Vagina (tissue), 2 donors: ENCODE measurements at regions not wholly inside any gene's neighbourhood (a gene's known extent, or its start where the extent isn't known, plus 50 kb on each side); places are given as distances from the start of the nearest gene placed in this dataset.

Experiments used
- DNase-seq, 2 donors: peaks; one replicate each; pipeline ENCODE4 v3.0.0-alpha.2; 2017; ENCODE audit errors: extremely low spot score in 2 of 2
- H3K27ac ChIP-seq: fragments of 200-600 bp; sonication (generic); one replicate; pipeline ENCODE4 v1.5.1; 2019
- H3K27me3 ChIP-seq: fragments of 200-600 bp; sonication (generic); one replicate; pipeline ENCODE4 v1.5.1; 2019
- H3K36me3 ChIP-seq, 2 donors: fragments of 200-600 bp; sonication (generic); one replicate each; pipeline ENCODE4 v1.5.1; 2017 to 2019
- H3K4me1 ChIP-seq: fragments of 200-600 bp; sonication (generic); one replicate; pipeline ENCODE4 v1.5.1; 2019
- H3K4me3 ChIP-seq, 2 donors: fragments of 200-600 bp; sonication (generic); 1 replicate in 1 of 2; 2 replicates in 1 of 2; pipeline ENCODE4 v1.5.1; 2016 to 2019
- H3K9me3 ChIP-seq: fragments of 200-600 bp; sonication (generic); one replicate; pipeline ENCODE4 v1.5.1; 2019
- CTCF ChIP-seq, 3 experiments: fragments of 450-650 bp in 2 of 3; fragments of 200-600 bp in 1 of 3; sonication (generic) in 1 of 3; IDR thresholded peaks; one replicate each; pipeline ENCODE4 v1.5.1; 2017 to 2019; ENCODE audit warnings: antibody characterized with exemption in 3 of 3, mild to moderate bottlenecking in 2 of 3, moderate library complexity in 2 of 3
- POLR2A ChIP-seq, 2 donors: fragments of 450-650 bp; IDR thresholded peaks; one replicate each; pipeline ENCODE4 v1.6.1; 2017; ENCODE audit warnings: antibody characterized with exemption in 2 of 2, mild to moderate bottlenecking in 2 of 2, moderate library complexity in 2 of 2
- POLR2AphosphoS5 ChIP-seq, 2 donors: sonication (generic); formaldehyde crosslinking; IDR thresholded peaks; one replicate each; pipeline ENCODE4 v1.9.0; 2017; ENCODE audit warnings: antibody characterized with exemption in 2 of 2, mild to moderate bottlenecking in 2 of 2, low read depth in 1 of 2; ENCODE audit not compliant: insufficient read depth in 1 of 2
- intact Hi-C: fragments of 100-400 bp; cut with DNase I; formaldehyde crosslinking; loops from one replicate; pipeline ENCODE4 v1.15.1; 2023

GRCh38 chr21:26683996-26684395 is 110.9 kb upstream of the CYYR1 start:
- no peaks in the 10 kb centered on the region for H3K4me1 ChIP-seq
- H3K36me3 ChIP-seq = no peaks in the 10 kb centered on the region
- DNase-seq = no peak
- no peak overlapping the region for H3K4me3 ChIP-seq
- H3K9me3 ChIP-seq = no peaks in the 10 kb centered on the region
- H3K27me3 ChIP-seq = no peaks in the 10 kb centered on the region
- TF ChIP-seq POLR2A (IDR thresholded peaks at IDR 0.05) (no peak), CTCF (IDR thresholded peaks at IDR 0.05) (no peak), POLR2AphosphoS5 (IDR thresholded peaks at IDR 0.05; ENCODE audit: insufficient read depth in 1 of 2, low read depth in 1 of 2) (no peak)
- intact Hi-C loops = no loop called here
- no peak overlapping the region for H3K27ac ChIP-seq

DNA sequence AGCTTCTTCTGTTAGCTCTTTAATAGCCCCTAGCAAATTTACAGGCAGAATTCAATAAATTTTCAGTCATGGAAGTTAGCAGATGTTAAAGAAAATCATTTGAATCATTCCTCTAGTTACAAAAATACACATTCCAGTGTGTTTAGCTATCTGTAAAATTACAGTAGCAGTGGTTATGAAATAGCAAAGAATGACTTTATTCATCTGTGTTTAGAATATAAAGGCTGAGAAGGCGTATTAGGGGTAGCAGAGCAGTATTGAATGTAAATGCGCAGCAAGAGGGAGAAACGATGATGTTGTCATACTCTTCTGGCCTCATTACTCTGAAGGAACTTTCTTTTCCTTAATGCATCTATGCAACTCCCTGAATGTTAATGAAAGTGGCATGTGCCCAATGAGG is 106.2 kb upstream of the CYYR1 start:
- intact Hi-C loops = no loop called here
- no peaks in the 10 kb centered on the region for H3K36me3 ChIP-seq
- H3K4me1 ChIP-seq = no peaks in the 10 kb centered on the region
- no peaks in the 10 kb centered on the region for H3K27me3 ChIP-seq
- DNase-seq = no peak
- no peak overlapping the region for H3K4me3 ChIP-seq
- H3K27ac ChIP-seq = no peak overlapping the region
- TF ChIP-seq CTCF (IDR thresholded peaks at IDR 0.05) (no peak), POLR2A (IDR thresholded peaks at IDR 0.05) (no peak), POLR2AphosphoS5 (IDR thresholded peaks at IDR 0.05; ENCODE audit: insufficient read depth in 1 of 2, low read depth in 1 of 2) (no peak)
- H3K9me3 ChIP-seq = no peaks in the 10 kb centered on the region

DNA sequence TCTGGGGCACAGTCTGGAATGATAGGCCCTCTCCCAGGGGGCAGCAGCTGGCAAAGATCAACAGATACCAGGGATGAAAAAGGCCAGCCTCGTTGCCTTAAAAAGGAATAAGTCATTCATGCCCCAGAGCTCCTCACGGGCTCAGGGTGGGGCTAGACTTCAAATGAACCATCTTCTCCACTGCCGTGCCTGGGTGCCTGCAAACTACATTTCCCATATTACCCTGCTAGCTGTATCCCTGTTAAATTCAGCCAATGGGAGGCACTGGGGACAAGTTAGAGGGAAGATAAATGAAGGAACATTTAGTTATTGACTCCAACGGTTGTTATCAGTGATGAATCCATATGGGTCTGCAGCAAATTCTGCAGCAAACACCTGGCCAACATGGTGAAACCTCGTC is 101.2 kb upstream of the CYYR1 start:
- no peaks in the 10 kb centered on the region for H3K27me3 ChIP-seq
- H3K9me3 ChIP-seq = no peaks in the 10 kb centered on the region
- TF ChIP-seq POLR2AphosphoS5 (IDR thresholded peaks at IDR 0.05; ENCODE audit: insufficient read depth in 1 of 2, low read depth in 1 of 2) (no peak), POLR2A (IDR thresholded peaks at IDR 0.05) (no peak), CTCF (IDR thresholded peaks at IDR 0.05) (no peak)
- no peak overlapping the region for H3K4me3 ChIP-seq
- intact Hi-C loops = no loop called here
- DNase-seq = no peak
- H3K4me1 ChIP-seq = no peaks in the 10 kb centered on the region
- H3K36me3 ChIP-seq = no peaks in the 10 kb centered on the region
- no peak overlapping the region for H3K27ac ChIP-seq

DNA sequence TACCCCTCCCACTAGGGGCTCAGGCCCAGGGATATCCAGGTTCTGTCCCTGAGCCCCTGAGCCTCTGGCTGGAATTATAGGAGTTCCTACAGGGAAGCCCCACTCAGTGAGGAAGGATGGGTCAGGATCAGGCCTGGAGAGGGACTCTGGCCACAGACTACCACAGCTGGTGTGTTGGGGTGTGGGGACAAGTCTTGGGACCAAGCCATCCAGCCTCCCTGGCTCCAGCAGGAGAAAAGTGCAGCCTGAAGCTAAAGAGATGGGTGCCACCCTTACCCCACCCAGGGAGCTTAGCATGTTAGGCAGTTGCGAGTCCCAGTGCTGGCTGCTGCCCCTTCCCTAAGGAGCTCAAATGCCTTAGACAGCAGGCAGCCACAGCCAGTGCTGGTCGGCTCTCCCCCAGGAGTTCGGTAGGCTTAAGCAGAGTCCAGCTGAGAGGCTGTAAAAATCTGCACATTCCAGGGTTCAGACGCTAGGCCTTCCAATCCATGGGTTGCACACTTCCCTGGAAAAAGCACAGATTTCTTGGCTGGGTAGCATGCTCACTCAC is 96.2 kb upstream of the CYYR1 start:
- Histone ChIP-seq H3K9me3 (no peaks in the 10 kb centered on the region), H3K27me3 (no peaks in the 10 kb centered on the region), H3K36me3 (no peaks in the 10 kb centered on the region), H3K27ac (no peak overlapping the region), H3K4me3 (no peak overlapping the region), H3K4me1 (no peaks in the 10 kb centered on the region)
- intact Hi-C loops = no loop called here
- no peak for DNase-seq
- TF ChIP-seq POLR2AphosphoS5 (IDR thresholded peaks at IDR 0.05; ENCODE audit: insufficient read depth in 1 of 2, low read depth in 1 of 2) = no peak
- no peak for TF ChIP-seq CTCF (IDR thresholded peaks at IDR 0.05)
- no peak for TF ChIP-seq POLR2A (IDR thresholded peaks at IDR 0.05)

DNA sequence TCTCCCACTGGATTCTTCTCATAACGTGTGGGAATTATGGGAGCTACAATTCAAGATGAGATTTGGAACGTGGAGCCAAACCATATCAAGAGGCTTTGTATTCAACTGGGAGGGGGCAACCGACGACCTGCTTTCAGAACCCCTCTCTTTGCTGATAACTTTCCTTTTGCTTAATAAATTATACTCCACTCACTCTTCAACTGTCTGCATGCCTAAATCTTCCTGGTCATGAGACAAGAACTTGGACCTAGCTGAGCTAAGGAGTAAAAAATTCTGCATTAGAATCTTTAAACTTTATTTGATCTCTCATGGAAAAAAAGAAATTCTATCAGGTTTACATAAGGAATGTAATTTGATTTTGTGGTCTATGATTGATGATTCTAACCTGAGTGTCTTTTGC is 86.7 kb upstream of the CYYR1 start:
- no peak for TF ChIP-seq POLR2A (IDR thresholded peaks at IDR 0.05)
- TF ChIP-seq CTCF (IDR thresholded peaks at IDR 0.05) = no peak
- TF ChIP-seq POLR2AphosphoS5 (IDR thresholded peaks at IDR 0.05; ENCODE audit: insufficient read depth in 1 of 2, low read depth in 1 of 2) = no peak
- Histone ChIP-seq H3K36me3 (no peaks in the 10 kb centered on the region), H3K27me3 (no peaks in the 10 kb centered on the region), H3K9me3 (no peaks in the 10 kb centered on the region), H3K27ac (no peak overlapping the region), H3K4me3 (no peak overlapping the region), H3K4me1 (no peaks in the 10 kb centered on the region)
- DNase-seq = no peak
- intact Hi-C loops = no loop called here
